Hematopoietic multipotent progenitor cell treated with erythropoietin and hydrocortisone succinate and interleukin-3 and kit ligand, for 4 days (in vitro differentiated cells): ENCODE measurements at regions not wholly inside any gene's neighbourhood (a gene's known extent, or its start where the extent isn't known, plus 50 kb on each side); places are given as distances from the start of the nearest gene placed in this dataset.
"Not testable (repeated sequence)": the region's sequence is repeated elsewhere in the genome, so short reads cannot be mapped to it uniquely, and the experiment has no call there.

Source experiments
- DNase-seq: peaks from one replicate; pipeline ENCODE4 v3.0.0-alpha.2; 2015

GRCh38 chr7:106750773-106751172 is 89.8 kb upstream of the CCDC71L start:
- no peak for DNase-seq

DNA sequence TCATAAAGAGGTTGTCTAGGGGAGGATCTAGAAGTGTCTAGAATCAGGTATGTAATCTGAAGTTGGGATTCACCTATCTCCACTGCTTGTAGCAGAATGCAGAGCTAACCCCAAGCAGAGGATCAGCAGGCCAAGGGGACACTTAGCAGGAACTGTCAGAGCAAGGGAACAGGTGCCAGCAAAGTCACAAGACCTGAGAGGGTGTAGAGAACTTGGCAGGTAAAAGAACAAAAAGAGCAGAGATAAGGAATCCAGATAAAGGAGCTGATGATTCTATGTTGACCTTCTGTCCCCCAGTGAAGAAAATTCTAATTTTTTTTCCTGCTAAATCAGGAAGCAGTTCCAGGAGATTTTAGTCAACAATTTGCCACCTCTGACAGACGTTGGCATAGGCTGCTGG is 91.4 kb upstream of the CCDC71L start:
- no peak for DNase-seq

DNA sequence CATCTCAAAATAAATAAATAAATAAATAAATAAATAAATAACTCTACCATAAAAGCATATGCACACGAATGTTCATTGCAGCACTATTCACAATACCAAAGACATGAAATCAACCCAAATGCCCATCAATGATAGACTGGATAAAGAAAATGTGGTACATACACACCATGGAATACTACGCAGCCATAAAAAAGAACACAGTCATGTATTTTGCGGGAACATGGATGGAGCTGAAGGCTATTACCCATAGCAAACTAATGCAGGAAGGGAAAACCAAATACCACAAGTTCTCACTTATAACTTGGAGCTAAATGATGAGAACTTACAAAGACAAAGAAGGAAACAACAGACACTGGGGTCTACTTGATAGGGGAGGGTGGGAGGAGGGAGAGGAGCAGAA is 94.1 kb upstream of the CCDC71L start:
- DNase-seq: not testable (repeated sequence)

- DNase-seq: no peak
Observed at GRCh38 chr7:106755641-106756040, 94.7 kb upstream of the CCDC71L start.

GRCh38 chr7:106756071-106756470 is 95.1 kb upstream of the CCDC71L start:
- no peak for DNase-seq

- DNase-seq: no peak
Observed at GRCh38 chr7:106756884-106757283, 95.9 kb upstream of the CCDC71L start.

- peak; percentile 89 for DNase-seq
Observed at GRCh38 chr7:106757846-106758245, 96.9 kb upstream of the CCDC71L start.

DNA sequence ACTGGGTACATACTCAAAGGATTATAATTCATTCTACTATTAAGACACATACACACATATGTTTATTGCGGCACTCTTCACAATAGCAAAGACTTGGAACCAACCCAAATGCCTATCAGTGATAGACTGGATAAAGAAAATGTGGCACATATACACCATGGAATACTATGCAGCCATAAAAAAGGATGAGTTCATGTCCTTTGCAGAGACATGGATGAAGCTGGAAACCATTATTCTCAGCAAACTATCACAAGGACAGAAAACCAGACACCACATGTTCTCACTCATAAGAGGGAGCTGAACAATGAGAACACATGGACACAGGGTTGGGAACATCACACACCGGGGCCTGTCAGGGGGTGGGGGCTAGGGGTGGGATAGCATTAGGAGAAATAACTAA is 101.9 kb upstream of the CCDC71L start:
- DNase-seq: not testable (repeated sequence)

GRCh38 chr7:106763717-106764116 is 101.4 kb upstream of the PIK3CG start:
- no peak for DNase-seq

GRCh38 chr7:106765727-106766355 is 99.2 kb upstream of the PIK3CG start:
- no peak for DNase-seq

DNA sequence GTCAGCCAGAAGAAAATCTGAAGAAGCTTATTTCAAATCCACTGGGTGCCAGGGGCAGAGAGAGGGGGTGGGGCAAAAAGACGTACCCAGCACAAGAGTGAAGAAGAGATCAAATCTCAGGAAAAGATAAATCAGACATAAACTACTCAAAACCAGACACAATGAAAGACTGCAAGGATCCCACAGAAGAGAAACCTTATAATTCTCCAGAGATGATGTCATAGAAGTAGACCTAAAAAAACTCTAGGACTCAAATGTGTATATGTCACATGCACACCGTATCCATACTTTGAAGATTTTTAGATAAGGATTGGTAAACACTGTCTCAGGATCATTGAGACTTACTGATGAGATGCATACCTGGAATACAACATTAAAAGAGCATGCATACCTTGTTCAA is 98.5 kb upstream of the PIK3CG start:
- DNase-seq: no peak

GRCh38 chr7:106767078-106767477 is 98.0 kb upstream of the PIK3CG start:
- DNase-seq: peak; percentile 77

GRCh38 chr7:106767498-106768323 is 97.4 kb upstream of the PIK3CG start:
- DNase-seq: peak; percentile 35

GRCh38 chr7:106768324-106768751 is 96.7 kb upstream of the PIK3CG start:
- no peak for DNase-seq

DNA sequence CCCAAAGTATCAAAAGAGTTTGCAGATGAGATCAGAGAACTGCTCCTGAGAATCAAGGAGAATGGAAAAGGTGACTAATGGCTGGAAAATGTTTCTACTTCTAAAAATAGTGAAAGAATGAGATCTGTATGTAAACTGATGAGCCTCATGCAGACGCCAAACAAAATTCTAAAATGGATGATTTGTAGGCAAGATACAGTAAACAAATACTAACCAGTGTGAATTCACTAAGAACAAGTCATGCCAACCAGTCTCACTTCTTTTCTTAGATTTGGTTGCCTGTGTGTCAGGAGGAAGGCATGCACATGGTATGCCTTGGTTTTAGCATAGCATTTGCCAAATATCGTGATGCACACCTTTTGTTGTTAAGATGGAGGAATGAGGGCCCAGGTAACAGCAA is 94.9 kb upstream of the PIK3CG start:
- DNase-seq: no peak

GRCh38 chr7:106772655-106773108 is 92.4 kb upstream of the PIK3CG start:
- DNase-seq: no peak

DNA sequence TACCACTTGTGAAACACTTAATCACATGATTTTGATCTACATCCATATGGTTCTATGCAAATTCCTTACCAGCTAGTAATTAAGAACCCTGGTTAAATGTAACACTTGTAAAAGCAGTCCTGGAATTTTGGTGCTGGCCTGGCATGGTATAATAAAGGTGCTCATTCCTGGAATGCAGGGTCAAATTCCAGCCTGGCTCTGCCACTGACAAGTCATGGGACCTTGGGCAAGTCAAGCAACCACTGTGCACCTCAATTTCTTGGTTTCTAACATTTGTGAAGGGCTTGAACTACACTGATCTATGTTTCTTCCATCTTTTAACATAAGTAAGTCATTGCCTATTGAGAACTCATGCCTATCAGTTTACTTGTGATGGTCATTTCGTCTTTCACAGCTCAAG is 91.9 kb upstream of the PIK3CG start:
- no peak for DNase-seq

- DNase-seq: no peak
Observed at GRCh38 chr7:106773721-106774120, 91.4 kb upstream of the PIK3CG start.

DNA sequence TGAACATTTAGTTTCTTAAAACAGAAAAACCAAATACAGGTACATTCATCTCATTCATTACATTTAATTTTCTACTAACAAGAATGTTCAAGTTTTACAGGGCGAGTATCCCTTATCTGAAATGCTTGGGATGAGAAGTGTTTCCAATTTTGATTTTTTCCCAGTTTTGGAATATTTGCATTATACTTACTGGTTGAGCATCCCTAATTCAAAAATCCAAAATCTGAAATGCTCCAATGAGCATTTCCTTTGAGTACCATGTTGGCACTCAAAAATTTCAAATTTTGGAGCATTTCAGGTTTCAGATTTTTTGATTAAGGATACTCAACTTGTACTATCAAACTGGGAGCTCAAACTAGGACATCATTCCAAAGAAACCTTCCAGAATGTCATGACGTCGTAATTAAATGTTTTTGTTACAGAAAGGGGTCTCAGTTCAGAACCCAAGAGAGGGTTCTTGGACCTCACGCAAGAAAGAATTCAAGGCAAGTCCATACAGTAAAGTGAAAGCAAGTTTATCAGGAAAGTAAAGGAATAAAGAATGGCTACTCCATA is 90.8 kb upstream of the PIK3CG start:
- no peak for DNase-seq

GRCh38 chr7:106774768-106775551 is 90.1 kb upstream of the PIK3CG start:
- DNase-seq: peak; percentile 59

- no peak for DNase-seq
Observed at GRCh38 chr7:106775552-106775936, 89.5 kb upstream of the PIK3CG start.

DNA sequence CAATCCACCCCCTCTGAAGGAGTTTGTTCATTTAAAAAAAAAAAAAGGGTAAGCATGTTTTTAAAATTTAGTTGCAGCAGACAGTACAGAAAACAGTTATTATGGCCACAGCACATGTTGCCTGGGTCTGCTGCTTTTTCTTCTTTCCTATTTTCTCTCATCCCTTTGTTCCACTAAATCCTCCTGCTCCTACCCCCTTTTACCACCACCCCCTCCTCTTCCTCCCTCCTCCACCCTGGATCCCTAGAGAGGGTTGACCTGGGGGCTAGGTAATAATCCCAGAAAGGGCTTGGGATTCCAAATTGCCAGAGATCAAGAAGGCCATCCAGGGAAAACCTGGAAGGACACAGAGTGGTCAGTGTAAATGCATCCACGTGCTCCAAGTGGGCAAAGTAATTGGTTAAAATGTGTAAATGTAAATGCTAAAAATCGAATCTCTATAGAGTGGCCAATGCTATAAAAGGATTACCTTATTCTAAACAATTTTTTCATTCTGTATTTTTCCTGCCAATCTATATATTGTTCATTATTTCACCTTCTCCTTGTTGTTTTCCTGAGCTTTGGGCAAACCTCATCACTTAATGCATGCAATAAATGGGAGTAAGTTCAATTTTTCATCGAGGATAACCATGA is 89.0 kb upstream of the PIK3CG start:
- no peak for DNase-seq
